Putamen (tissue), 1 donor: ENCODE measurements at regions not wholly inside any gene's neighbourhood (a gene's known extent, or its start where the extent isn't known, plus 50 kb on each side); places are given as distances from the start of the nearest gene placed in this dataset.

Experiments used
- DNase-seq: peaks from one replicate; pipeline ENCODE4 v3.0.0-alpha.2; 2016; ENCODE audit warnings: low spot score

- no peak for DNase-seq
These were observed 124.5 kb upstream of the CSF3R start for GRCh38 chr1:36607263-36607651.

GRCh38 chr1:36606641-36607262, 124.0 kb upstream of the CSF3R start:
- DNase-seq: no peak

- no peak for DNase-seq
These were observed 123.4 kb upstream of the CSF3R start for GRCh38 chr1:36605942-36606640.

GRCh38 chr1:36603461-36603860, 120.7 kb upstream of the CSF3R start:
- no peak for DNase-seq

- DNase-seq: no peak
These were observed 119.5 kb upstream of the CSF3R start for GRCh38 chr1:36602184-36602583.

- no peak for DNase-seq
These were observed 117.1 kb upstream of the CSF3R start for GRCh38 chr1:36599828-36600227.

- peak; percentile 8 for DNase-seq
These were observed 114.8 kb upstream of the CSF3R start for GRCh38 chr1:36597514-36597913.

GRCh38 chr1:36595921-36596320, 113.2 kb upstream of the CSF3R start:
- DNase-seq: no peak

- DNase-seq: no peak
These were observed 112.6 kb upstream of the CSF3R start for GRCh38 chr1:36595349-36595748.

GRCh38 chr1:36594023-36594422, 111.3 kb upstream of the CSF3R start:
- no peak for DNase-seq

GRCh38 chr1:36591278-36591677, 108.6 kb upstream of the CSF3R start:
- no peak for DNase-seq

- DNase-seq: no peak
These were observed 108.1 kb upstream of the CSF3R start for GRCh38 chr1:36590771-36591170.

GRCh38 chr1:36590264-36590663, 107.6 kb upstream of the CSF3R start:
- DNase-seq: no peak

GRCh38 chr1:36588972-36589371, 106.3 kb upstream of the CSF3R start:
- no peak for DNase-seq

GRCh38 chr1:36585569-36586548, 103.1 kb upstream of the CSF3R start:
- DNase-seq: no peak

GRCh38 chr1:36584874-36585453, 102.3 kb upstream of the CSF3R start:
- no peak for DNase-seq

- peak; percentile 60 for DNase-seq
These were observed 101.5 kb upstream of the CSF3R start for GRCh38 chr1:36583980-36584782.

GRCh38 chr1:36583080-36583479, 100.4 kb upstream of the CSF3R start:
- DNase-seq: no peak

- DNase-seq: no peak
These were observed 99.5 kb upstream of the CSF3R start for GRCh38 chr1:36582066-36582755.

GRCh38 chr1:36580524-36580923, 97.8 kb upstream of the CSF3R start:
- DNase-seq: no peak

- DNase-seq: no peak
These were observed 96.3 kb upstream of the CSF3R start for GRCh38 chr1:36579039-36579438.
